ENCODE measurements at regions not wholly inside any gene's neighbourhood (a gene's known extent, or its start where the extent isn't known, plus 50 kb on each side); places are given as distances from the start of the nearest gene placed in this dataset.
A peak's percentile ranks its signal among the peaks of the same experiment; 100 is the strongest.

DNA sequence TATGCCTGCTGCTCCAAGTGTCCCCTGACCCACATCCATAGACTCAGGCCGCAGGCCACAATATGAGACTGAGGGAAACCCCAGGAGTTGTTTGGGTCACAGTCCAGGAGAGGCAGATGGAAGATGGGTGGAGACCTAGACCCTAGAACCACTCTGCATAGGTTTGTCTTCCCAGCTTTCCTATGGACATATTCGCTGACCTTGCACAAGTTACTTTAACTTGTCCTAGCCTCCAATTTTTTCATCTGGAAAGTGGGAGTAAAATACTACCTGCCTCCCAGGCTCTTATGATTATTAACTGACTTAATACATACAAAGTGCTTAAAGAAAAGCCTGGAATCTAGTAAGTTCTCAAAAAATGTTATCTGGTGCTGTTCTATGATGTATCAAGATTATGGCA is 157.1 kb upstream of the IFNG-AS1 start:
- DNase-seq (ENCODE audit: low spot score) (no peak), FAIRE-seq (no peak), ATAC-seq (no peak)
- no peak overlapping the region for H3K4me3 ChIP-seq (replicated peaks in 1 of 3; ENCODE audit: insufficient read depth in 1 of 3, low read depth in 2 of 3, low read length in 3 of 3)
- WGBS (ENCODE audit: low lambda C conversion rate), result 0% methylated on average over 1 of the region's 2 CpGs
- TF ChIP-seq KDM2A (CRISPR knock-in tag; IDR thresholded peaks at IDR 0.05; ENCODE audit: borderline replicate concordance, low read depth) (no peak), MAFF (IDR thresholded peaks at IDR 0.05; ENCODE audit: low read depth, low read length) (peak; percentile 81), MAFK (conservative IDR thresholded peaks at IDR 0.05 in 1 of 2, IDR thresholded peaks at IDR 0.05 in 1 of 2; ENCODE audit: low read length in 2 of 2) (peak; percentile 73 to 88), BCL6 (CRISPR knock-in tag; IDR thresholded peaks at IDR 0.05) (no peak)
- no peak overlapping the region for H3K27ac ChIP-seq (ENCODE audit: extremely low read length, insufficient read depth, low read length)
- in situ Hi-C loops (cut with HindIII; ENCODE audit: extremely low pct_ligation_motif_present, low pct_unique_long_range_greater_than_20kb) (no loop called here), intact Hi-C loops (cut with micrococcal nuclease; ENCODE audit: unreplicated experiment) (no loop called here)
- H3K4me2 ChIP-seq (ENCODE audit: low read depth, low read length), result no peak overlapping the region
- no peaks in the 10 kb centered on the region for H3K79me2 ChIP-seq (ENCODE audit: insufficient read depth, low read length)
- H2AFZ ChIP-seq (ENCODE audit: low read length), result no peak overlapping the region
- H3K9me3 ChIP-seq (ENCODE audit: low read length), result no peaks in the 10 kb centered on the region
- BruUV-seq (replicated peaks), result no TSS peak
- ChIA-PET CTCF (ENCODE audit: low intra/inter-chr PET ratio, low total read pairs) (no interaction called here), POLR2A (no interaction called here)
- no peaks in the 10 kb centered on the region for H3K36me3 ChIP-seq (replicated peaks in 1 of 2; ENCODE audit: control insufficient read depth in 1 of 2, insufficient read depth in 2 of 2, low read length in 2 of 2)
- H4K20me1 ChIP-seq (ENCODE audit: insufficient read depth, low read length), result no peaks in the 10 kb centered on the region
- H3K4me1 ChIP-seq (ENCODE audit: insufficient read depth, low read length), result no peaks in the 10 kb centered on the region
- H3K9ac ChIP-seq (ENCODE audit: insufficient read depth, low read depth, low read length), result no peak overlapping the region
- H3K27me3 ChIP-seq (ENCODE audit: control insufficient read depth in 1 of 2, insufficient read depth in 2 of 2, low read length in 2 of 2), result no peaks in the 10 kb centered on the region

DNA sequence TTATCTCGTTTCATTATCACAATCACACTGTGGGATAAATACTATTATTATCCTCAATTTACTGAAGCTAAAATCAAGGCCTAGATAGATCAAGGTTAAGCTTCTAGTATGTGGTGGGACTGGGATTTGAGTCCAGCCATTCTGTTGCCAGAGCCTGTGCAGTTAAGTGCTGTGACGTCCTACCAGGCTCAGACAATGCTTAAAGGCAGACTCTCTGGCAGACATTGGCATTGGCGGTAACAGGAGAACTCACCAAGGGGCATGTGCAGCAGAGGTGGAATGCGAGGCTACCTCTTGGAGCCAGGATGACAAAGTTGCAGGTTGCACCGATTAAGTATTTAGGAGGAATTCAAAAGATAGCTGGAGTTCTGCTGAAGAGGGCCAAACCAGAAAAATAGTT is 155.6 kb upstream of the IFNG-AS1 start:
- H3K9ac ChIP-seq (ENCODE audit: insufficient read depth, low read depth, low read length), result no peak overlapping the region
- ChIA-PET POLR2A (no interaction called here), CTCF (ENCODE audit: low intra/inter-chr PET ratio, low total read pairs) (no interaction called here)
- no peaks in the 10 kb centered on the region for H3K79me2 ChIP-seq (ENCODE audit: insufficient read depth, low read length)
- H4K20me1 ChIP-seq (ENCODE audit: insufficient read depth, low read length), result no peaks in the 10 kb centered on the region
- ATAC-seq, result no peak
- no peaks in the 10 kb centered on the region for H3K36me3 ChIP-seq (replicated peaks in 1 of 2; ENCODE audit: control insufficient read depth in 1 of 2, insufficient read depth in 2 of 2, low read length in 2 of 2)
- no peaks in the 10 kb centered on the region for H3K27me3 ChIP-seq (ENCODE audit: control insufficient read depth in 1 of 2, insufficient read depth in 2 of 2, low read length in 2 of 2)
- FAIRE-seq, result no peak
- intact Hi-C loops (cut with micrococcal nuclease; ENCODE audit: unreplicated experiment), result no loop called here
- WGBS (ENCODE audit: low lambda C conversion rate), result 31% methylated on average over 4 of the region's 5 CpGs
- no peak overlapping the region for H3K4me3 ChIP-seq (replicated peaks in 1 of 3; ENCODE audit: insufficient read depth in 1 of 3, low read depth in 2 of 3, low read length in 3 of 3)
- no peak for DNase-seq (ENCODE audit: low spot score)
- BruUV-seq (replicated peaks), result no TSS peak
- no peak overlapping the region for H2AFZ ChIP-seq (ENCODE audit: low read length)
- in situ Hi-C loops (cut with HindIII; ENCODE audit: extremely low pct_ligation_motif_present, low pct_unique_long_range_greater_than_20kb), result no loop called here
- peaks cover 5% of the 10 kb centered on the region; the same call in 1 of the 2 replicates for H3K9me3 ChIP-seq (ENCODE audit: low read length)
- no peak overlapping the region for H3K27ac ChIP-seq (ENCODE audit: extremely low read length, insufficient read depth, low read length)
- no peak overlapping the region for H3K4me2 ChIP-seq (ENCODE audit: low read depth, low read length)
- no peaks in the 10 kb centered on the region for H3K4me1 ChIP-seq (ENCODE audit: insufficient read depth, low read length)
- TF ChIP-seq ZNF549 (CRISPR knock-in tag; IDR thresholded peaks at IDR 0.05) (no peak), ZNF30 (CRISPR knock-in tag; IDR thresholded peaks at IDR 0.05) (no peak), ZNF629 (CRISPR knock-in tag; conservative IDR thresholded peaks at IDR 0.05) (no peak), HMG20B (CRISPR knock-in tag; conservative IDR thresholded peaks at IDR 0.05) (no peak), ZBTB7B (CRISPR knock-in tag; IDR thresholded peaks at IDR 0.05) (no peak), ZNF142 (CRISPR knock-in tag; IDR thresholded peaks at IDR 0.05) (no peak)
